ENCODE measurements at regions not wholly inside any gene's neighbourhood (a gene's known extent, or its start where the extent isn't known, plus 50 kb on each side); places are given as distances from the start of the nearest gene placed in this dataset.
"Not testable (repeated sequence)": the region's sequence is repeated elsewhere in the genome, so short reads cannot be mapped to it uniquely, and the experiment has no call there.

DNA sequence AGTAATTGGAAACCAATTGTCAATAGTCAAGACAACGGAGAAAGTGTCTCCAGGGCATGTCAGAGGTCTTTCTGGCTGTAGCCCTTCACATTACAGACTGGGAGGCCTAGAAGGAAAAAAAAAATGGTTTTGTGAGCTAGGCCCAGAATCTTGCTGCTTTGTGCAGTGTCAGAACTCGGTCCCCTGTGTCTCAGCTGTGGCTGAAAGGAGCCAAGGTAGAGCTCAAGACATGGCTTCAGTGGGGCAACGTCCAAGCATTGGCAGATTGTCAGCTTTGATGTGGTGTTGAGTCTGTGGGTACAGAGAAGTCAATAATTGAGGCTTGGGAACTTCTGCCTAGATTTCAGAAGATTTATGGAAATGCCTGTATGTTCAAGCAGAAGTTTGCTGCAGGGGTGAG, 103.0 kb downstream of the UGT2B28 start:
- Histone ChIP-seq H3K4me1 (ENCODE audit: control insufficient read depth, insufficient read depth, low read length) (no peaks in the 10 kb centered on the region), H3K27ac (ENCODE audit: extremely low read depth, low read depth, low read length) (no peak overlapping the region), H3K9me3 (ENCODE audit: control insufficient read depth, insufficient read depth, low read depth, low read length) (no peaks in the 10 kb centered on the region), H3K4me3 (ENCODE audit: low read depth, low read length) (no peak overlapping the region), H3K36me3 (ENCODE audit: control insufficient read depth in 2 of 2, insufficient read depth in 1 of 2, low read length in 2 of 2) (no peaks in the 10 kb centered on the region)
- CTCF ChIA-PET = no interaction called here
- TF ChIP-seq, protein P1, sequence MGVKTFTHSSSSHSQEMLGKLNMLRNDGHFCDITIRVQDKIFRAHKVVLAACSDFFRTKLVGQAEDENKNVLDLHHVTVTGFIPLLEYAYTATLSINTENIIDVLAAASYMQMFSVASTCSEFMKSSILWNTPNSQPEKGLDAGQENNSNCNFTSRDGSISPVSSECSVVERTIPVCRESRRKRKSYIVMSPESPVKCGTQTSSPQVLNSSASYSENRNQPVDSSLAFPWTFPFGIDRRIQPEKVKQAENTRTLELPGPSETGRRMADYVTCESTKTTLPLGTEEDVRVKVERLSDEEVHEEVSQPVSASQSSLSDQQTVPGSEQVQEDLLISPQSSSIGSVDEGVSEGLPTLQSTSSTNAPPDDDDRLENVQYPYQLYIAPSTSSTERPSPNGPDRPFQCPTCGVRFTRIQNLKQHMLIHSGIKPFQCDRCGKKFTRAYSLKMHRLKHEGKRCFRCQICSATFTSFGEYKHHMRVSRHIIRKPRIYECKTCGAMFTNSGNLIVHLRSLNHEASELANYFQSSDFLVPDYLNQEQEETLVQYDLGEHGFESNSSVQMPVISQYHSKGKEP (tag by site-specific recombination; IDR thresholded peaks at IDR 0.05) = no peak
- TF ChIP-seq HOXC10 (CRISPR knock-in tag; IDR thresholded peaks at IDR 0.05) (no peak), ZNF133 (tag by site-specific recombination; IDR thresholded peaks at IDR 0.05) (no peak), BCL11A (tag by site-specific recombination; IDR thresholded peaks at IDR 0.05; ENCODE audit: low read depth) (no peak), ZXDB (tag by site-specific recombination; IDR thresholded peaks at IDR 0.05) (no peak)
- POLR2A ChIA-PET = no interaction called here

DNA sequence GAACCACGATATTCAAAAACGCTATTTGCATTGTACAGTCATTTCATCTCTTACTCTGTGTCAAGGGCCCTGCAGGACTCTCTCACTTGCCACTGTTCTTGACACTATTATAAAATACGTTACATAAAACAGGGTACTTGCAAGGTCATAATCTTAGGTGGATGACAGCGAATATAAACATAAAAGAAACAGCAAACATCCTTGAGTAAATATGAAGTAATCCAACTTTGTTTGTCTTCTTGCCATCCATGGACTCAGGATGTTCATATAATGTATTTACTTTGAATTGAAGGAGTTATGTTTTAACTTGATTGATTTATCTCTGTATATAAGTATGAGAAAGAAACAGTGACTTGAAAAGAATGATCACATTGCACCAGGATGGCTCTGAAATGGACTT, 106.6 kb downstream of the UGT2B4 start:
- POLR2A ChIA-PET; H3K36me3 ChIP-seq (ENCODE audit: control insufficient read depth in 2 of 2, insufficient read depth in 1 of 2, low read length in 2 of 2); H3K4me3 ChIP-seq (ENCODE audit: low read depth, low read length); H3K27ac ChIP-seq (ENCODE audit: extremely low read depth, low read depth, low read length); H3K4me1 ChIP-seq (ENCODE audit: control insufficient read depth, insufficient read depth, low read length); CTCF ChIA-PET; H3K9me3 ChIP-seq (ENCODE audit: control insufficient read depth, insufficient read depth, low read depth, low read length): not testable (repeated sequence)

GRCh38 chr4:69408451-69408850, 87.3 kb downstream of the UGT2B4 start:
- ChIA-PET POLR2A (no interaction called here), CTCF (no interaction called here)
- Histone ChIP-seq H3K27ac (ENCODE audit: extremely low read depth, low read depth, low read length) (no peak overlapping the region), H3K36me3 (ENCODE audit: control insufficient read depth in 2 of 2, insufficient read depth in 1 of 2, low read length in 2 of 2) (no peaks in the 10 kb centered on the region), H3K9me3 (ENCODE audit: control insufficient read depth, insufficient read depth, low read depth, low read length) (no peaks in the 10 kb centered on the region), H3K4me3 (ENCODE audit: low read depth, low read length) (no peak overlapping the region), H3K4me1 (ENCODE audit: control insufficient read depth, insufficient read depth, low read length) (no peaks in the 10 kb centered on the region)
- TF ChIP-seq ATF2 (tag by site-specific recombination; IDR thresholded peaks at IDR 0.05; ENCODE audit: low read depth) (no peak), ZSCAN30 (tag by site-specific recombination; IDR thresholded peaks at IDR 0.05) (no peak), GLI2 (tag by site-specific recombination; IDR thresholded peaks at IDR 0.05; ENCODE audit: borderline replicate concordance, low read depth) (no peak), ZNF626 (tag by site-specific recombination; IDR thresholded peaks at IDR 0.05) (no peak), ZNF704 (tag by site-specific recombination; IDR thresholded peaks at IDR 0.05) (no peak), ZNF677 (tag by site-specific recombination; IDR thresholded peaks at IDR 0.05) (no peak), KLF17 (tag by site-specific recombination; IDR thresholded peaks at IDR 0.05) (no peak), ZBTB1 (tag by site-specific recombination; IDR thresholded peaks at IDR 0.05) (no peak)
- TF ChIP-seq, protein P2, sequence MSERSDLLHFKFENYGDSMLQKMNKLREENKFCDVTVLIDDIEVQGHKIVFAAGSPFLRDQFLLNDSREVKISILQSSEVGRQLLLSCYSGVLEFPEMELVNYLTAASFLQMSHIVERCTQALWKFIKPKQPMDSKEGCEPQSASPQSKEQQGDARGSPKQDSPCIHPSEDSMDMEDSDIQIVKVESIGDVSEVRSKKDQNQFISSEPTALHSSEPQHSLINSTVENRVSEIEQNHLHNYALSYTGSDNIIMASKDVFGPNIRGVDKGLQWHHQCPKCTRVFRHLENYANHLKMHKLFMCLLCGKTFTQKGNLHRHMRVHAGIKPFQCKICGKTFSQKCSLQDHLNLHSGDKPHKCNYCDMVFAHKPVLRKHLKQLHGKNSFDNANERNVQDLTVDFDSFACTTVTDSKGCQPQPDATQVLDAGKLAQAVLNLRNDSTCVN (tag by site-specific recombination; optimal IDR thresholded peaks at IDR 0.05) = no peak
- TF ChIP-seq, protein P3, sequence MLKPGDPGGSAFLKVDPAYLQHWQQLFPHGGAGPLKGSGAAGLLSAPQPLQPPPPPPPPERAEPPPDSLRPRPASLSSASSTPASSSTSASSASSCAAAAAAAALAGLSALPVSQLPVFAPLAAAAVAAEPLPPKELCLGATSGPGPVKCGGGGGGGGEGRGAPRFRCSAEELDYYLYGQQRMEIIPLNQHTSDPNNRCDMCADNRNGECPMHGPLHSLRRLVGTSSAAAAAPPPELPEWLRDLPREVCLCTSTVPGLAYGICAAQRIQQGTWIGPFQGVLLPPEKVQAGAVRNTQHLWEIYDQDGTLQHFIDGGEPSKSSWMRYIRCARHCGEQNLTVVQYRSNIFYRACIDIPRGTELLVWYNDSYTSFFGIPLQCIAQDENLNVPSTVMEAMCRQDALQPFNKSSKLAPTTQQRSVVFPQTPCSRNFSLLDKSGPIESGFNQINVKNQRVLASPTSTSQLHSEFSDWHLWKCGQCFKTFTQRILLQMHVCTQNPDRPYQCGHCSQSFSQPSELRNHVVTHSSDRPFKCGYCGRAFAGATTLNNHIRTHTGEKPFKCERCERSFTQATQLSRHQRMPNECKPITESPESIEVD (tag by site-specific recombination; IDR thresholded peaks at IDR 0.05) = no peak
- TF ChIP-seq, protein P4, sequence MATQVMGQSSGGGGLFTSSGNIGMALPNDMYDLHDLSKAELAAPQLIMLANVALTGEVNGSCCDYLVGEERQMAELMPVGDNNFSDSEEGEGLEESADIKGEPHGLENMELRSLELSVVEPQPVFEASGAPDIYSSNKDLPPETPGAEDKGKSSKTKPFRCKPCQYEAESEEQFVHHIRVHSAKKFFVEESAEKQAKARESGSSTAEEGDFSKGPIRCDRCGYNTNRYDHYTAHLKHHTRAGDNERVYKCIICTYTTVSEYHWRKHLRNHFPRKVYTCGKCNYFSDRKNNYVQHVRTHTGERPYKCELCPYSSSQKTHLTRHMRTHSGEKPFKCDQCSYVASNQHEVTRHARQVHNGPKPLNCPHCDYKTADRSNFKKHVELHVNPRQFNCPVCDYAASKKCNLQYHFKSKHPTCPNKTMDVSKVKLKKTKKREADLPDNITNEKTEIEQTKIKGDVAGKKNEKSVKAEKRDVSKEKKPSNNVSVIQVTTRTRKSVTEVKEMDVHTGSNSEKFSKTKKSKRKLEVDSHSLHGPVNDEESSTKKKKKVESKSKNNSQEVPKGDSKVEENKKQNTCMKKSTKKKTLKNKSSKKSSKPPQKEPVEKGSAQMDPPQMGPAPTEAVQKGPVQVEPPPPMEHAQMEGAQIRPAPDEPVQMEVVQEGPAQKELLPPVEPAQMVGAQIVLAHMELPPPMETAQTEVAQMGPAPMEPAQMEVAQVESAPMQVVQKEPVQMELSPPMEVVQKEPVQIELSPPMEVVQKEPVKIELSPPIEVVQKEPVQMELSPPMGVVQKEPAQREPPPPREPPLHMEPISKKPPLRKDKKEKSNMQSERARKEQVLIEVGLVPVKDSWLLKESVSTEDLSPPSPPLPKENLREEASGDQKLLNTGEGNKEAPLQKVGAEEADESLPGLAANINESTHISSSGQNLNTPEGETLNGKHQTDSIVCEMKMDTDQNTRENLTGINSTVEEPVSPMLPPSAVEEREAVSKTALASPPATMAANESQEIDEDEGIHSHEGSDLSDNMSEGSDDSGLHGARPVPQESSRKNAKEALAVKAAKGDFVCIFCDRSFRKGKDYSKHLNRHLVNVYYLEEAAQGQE (tag by site-specific recombination; IDR thresholded peaks at IDR 0.05) = no peak
- TF ChIP-seq, protein P5, sequence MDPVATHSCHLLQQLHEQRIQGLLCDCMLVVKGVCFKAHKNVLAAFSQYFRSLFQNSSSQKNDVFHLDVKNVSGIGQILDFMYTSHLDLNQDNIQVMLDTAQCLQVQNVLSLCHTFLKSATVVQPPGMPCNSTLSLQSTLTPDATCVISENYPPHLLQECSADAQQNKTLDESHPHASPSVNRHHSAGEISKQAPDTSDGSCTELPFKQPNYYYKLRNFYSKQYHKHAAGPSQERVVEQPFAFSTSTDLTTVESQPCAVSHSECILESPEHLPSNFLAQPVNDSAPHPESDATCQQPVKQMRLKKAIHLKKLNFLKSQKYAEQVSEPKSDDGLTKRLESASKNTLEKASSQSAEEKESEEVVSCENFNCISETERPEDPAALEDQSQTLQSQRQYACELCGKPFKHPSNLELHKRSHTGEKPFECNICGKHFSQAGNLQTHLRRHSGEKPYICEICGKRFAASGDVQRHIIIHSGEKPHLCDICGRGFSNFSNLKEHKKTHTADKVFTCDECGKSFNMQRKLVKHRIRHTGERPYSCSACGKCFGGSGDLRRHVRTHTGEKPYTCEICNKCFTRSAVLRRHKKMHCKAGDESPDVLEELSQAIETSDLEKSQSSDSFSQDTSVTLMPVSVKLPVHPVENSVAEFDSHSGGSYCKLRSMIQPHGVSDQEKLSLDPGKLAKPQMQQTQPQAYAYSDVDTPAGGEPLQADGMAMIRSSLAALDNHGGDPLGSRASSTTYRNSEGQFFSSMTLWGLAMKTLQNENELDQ (tag by site-specific recombination; IDR thresholded peaks at IDR 0.05; ENCODE audit: low read depth) = no peak
